H1 (cell line): ENCODE measurements at regions not wholly inside any gene's neighbourhood (a gene's known extent, or its start where the extent isn't known, plus 50 kb on each side); places are given as distances from the start of the nearest gene placed in this dataset.

Source experiments
- CTCF ChIA-PET: fragments of 300-600 bp; sonication (Branson Sonifier 250); formaldehyde crosslinking; loops from one replicate; lab custom pipeline; 2021; ENCODE audit not compliant: partially characterized antibody; lab: Charles Lee
- POLR2A ChIA-PET: fragments of 300-600 bp; sonication (Branson Sonifier 250); formaldehyde crosslinking; loops from one replicate; lab custom pipeline; 2021; ENCODE audit warnings: inconsistent platforms; ENCODE audit not compliant: partially characterized antibody; lab: Charles Lee
- DNase-seq, 2 experiments: peaks; one replicate each; pipeline versions ENCODE4 v3.0.0 to v3.0.0-alpha.2; 2010 to 2022; ENCODE audit warnings: low spot score in 2 of 2, low read depth in 1 of 2, mixed read lengths in 1 of 2
- FAIRE-seq: peaks from 2 replicates; lab custom pipeline; 2011; peaks lifted over from hg19 to GRCh38; lab: Jason Lieb, UNC
- H2AFZ ChIP-seq: 2 replicates; pipeline ENCODE4 v1.8.1; 2012; ENCODE audit warnings: low read length, inconsistent platforms
- H2AK5ac ChIP-seq: 2 replicates; pipeline ENCODE4 v1.6.1; 2013; ENCODE audit warnings: low read depth, low read length
- H2BK120ac ChIP-seq: replicated peaks from 2 replicates; pipeline ENCODE3; 2013; ENCODE audit warnings: low read depth, low read length, inconsistent platforms
- H2BK12ac ChIP-seq: 2 replicates; pipeline ENCODE4 v1.6.1; 2013; ENCODE audit warnings: low read depth, low read length
- H2BK15ac ChIP-seq: 2 replicates; pipeline ENCODE4 v1.6.1; 2013; ENCODE audit warnings: low read length
- H2BK20ac ChIP-seq: 2 replicates; pipeline ENCODE4 v1.6.1; 2013; ENCODE audit warnings: low read length
- H2BK5ac ChIP-seq: 2 replicates; pipeline ENCODE4 v1.6.1; 2013; ENCODE audit warnings: low read depth, low read length
- H3K14ac ChIP-seq: 2 replicates; pipeline ENCODE4 v1.6.1; 2013; ENCODE audit warnings: inconsistent platforms; ENCODE audit not compliant: insufficient read length
- H3K18ac ChIP-seq: 2 replicates; pipeline ENCODE4 v1.6.1; 2013; ENCODE audit warnings: low read length; ENCODE audit errors: extremely low read depth
- H3K23ac ChIP-seq: 2 replicates; pipeline ENCODE4 v1.6.1; 2013; ENCODE audit warnings: inconsistent platforms; ENCODE audit not compliant: insufficient read length
- H3K23me2 ChIP-seq: 2 replicates; pipeline ENCODE4 v1.6.1; 2013; ENCODE audit warnings: low read depth, low read length
- H3K27ac ChIP-seq: 2 replicates; pipeline ENCODE4 v1.6.1; 2011; ENCODE audit warnings: low read depth, low read length, inconsistent platforms
- H3K27me3 ChIP-seq, 4 experiments: replicated peaks in 1 of 4; 1 replicate in 1 of 4; 2 replicates in 3 of 4; pipeline versions ENCODE4 v1.6.1 to v1.8.1; 2011 to 2013; ENCODE audit warnings: low read length in 3 of 4, mild to moderate bottlenecking in 3 of 4, inconsistent platforms in 2 of 4, mixed read lengths in 2 of 4, moderate library complexity in 1 of 4; ENCODE audit not compliant: control insufficient read depth in 3 of 4, insufficient read depth in 3 of 4; ENCODE audit errors: extremely low read depth in 1 of 4
- H3K36me3 ChIP-seq, 4 experiments: 2 replicates each; pipeline versions ENCODE4 v1.6.1 to v1.8.1; 2011 to 2013; ENCODE audit warnings: mild to moderate bottlenecking in 4 of 4, low read length in 3 of 4, moderate library complexity in 2 of 4, control low read depth in 1 of 4, inconsistent platforms in 1 of 4; ENCODE audit not compliant: insufficient read depth in 4 of 4, control insufficient read depth in 2 of 4
- H3K4ac ChIP-seq: replicated peaks from 2 replicates; pipeline ENCODE3; 2013; ENCODE audit warnings: low read length, low read depth, mixed read lengths, inconsistent platforms; ENCODE audit not compliant: insufficient read length
- H3K4me1 ChIP-seq, 4 experiments: replicated peaks in 1 of 4; 1 replicate in 1 of 4; 2 replicates in 3 of 4; pipeline versions ENCODE4 v1.6.1 to v1.8.1; 2011 to 2013; ENCODE audit warnings: low read length in 3 of 4, inconsistent platforms in 2 of 4, mixed read lengths in 1 of 4; ENCODE audit not compliant: insufficient read depth in 4 of 4, control insufficient read depth in 3 of 4
- H3K4me2 ChIP-seq, 2 experiments: 2 replicates each; pipeline versions ENCODE4 v1.6.1 to v1.8.1; 2011 to 2013; ENCODE audit warnings: low read depth in 2 of 2, low read length in 2 of 2, control low read depth in 1 of 2, inconsistent platforms in 1 of 2, mild to moderate bottlenecking in 1 of 2; ENCODE audit not compliant: insufficient read depth in 1 of 2
- H3K4me3 ChIP-seq, 4 experiments: fragments of 200-600, 300-600 bp in 1 of 4; sonication (generic), shearing (Covaris generic), sonication (Bioruptor Twin) in 1 of 4; 2 replicates each; pipeline versions ENCODE4 v1.5.1 to v1.8.1; 2011 to 2016; ENCODE audit warnings: low read length in 4 of 4, low read depth in 3 of 4, control low read depth in 2 of 4, inconsistent platforms in 2 of 4, mild to moderate bottlenecking in 2 of 4, mixed read lengths in 1 of 4, moderate library complexity in 1 of 4; ENCODE audit not compliant: insufficient read depth in 2 of 4; ENCODE audit errors: extremely low read depth in 1 of 4
- H3K56ac ChIP-seq: replicated peaks from 2 replicates; pipeline ENCODE3; 2013; ENCODE audit warnings: low read depth, mild to moderate bottlenecking, mixed read lengths, low read length, inconsistent platforms; ENCODE audit not compliant: insufficient read length
- H3K79me1 ChIP-seq: 2 replicates; pipeline ENCODE4 v1.6.1; 2013; ENCODE audit warnings: low read depth, low read length, control low read depth
- H3K79me2 ChIP-seq, 2 experiments: 2 replicates each; pipeline versions ENCODE4 v1.6.1 to v1.8.1; 2012 to 2013; ENCODE audit warnings: low read length in 2 of 2, mild to moderate bottlenecking in 2 of 2, inconsistent platforms in 1 of 2; ENCODE audit not compliant: insufficient read depth in 2 of 2, control insufficient read depth in 1 of 2
- H3K9ac ChIP-seq, 4 experiments: replicated peaks in 1 of 4; 1 replicate in 1 of 4; 2 replicates in 3 of 4; pipeline versions ENCODE4 v1.6.1 to v1.8.1; 2011 to 2013; ENCODE audit warnings: low read depth in 3 of 4, low read length in 3 of 4, control low read depth in 2 of 4, mild to moderate bottlenecking in 2 of 4, moderate library complexity in 2 of 4, inconsistent platforms in 1 of 4; ENCODE audit errors: extremely low read depth in 1 of 4
- H3K9me3 ChIP-seq, 2 experiments: 2 replicates each; pipeline versions ENCODE4 v1.6.1 to v1.8.1; 2012 to 2013; ENCODE audit warnings: mild to moderate bottlenecking in 2 of 2, moderate library complexity in 2 of 2, control low read depth in 1 of 2, inconsistent platforms in 1 of 2, low read depth in 1 of 2, low read length in 1 of 2, mixed read lengths in 1 of 2; ENCODE audit not compliant: insufficient read depth in 2 of 2
- H4K20me1 ChIP-seq, 2 experiments: replicated peaks in 1 of 2; 2 replicates each; pipeline versions ENCODE3 to v1.8.1; 2011 to 2013; ENCODE audit warnings: inconsistent platforms in 2 of 2, low read length in 2 of 2, mild to moderate bottlenecking in 1 of 2; ENCODE audit not compliant: insufficient read depth in 2 of 2, control insufficient read depth in 1 of 2
- H4K5ac ChIP-seq: 2 replicates; pipeline ENCODE4 v1.6.1; 2013; ENCODE audit warnings: low read length, low read depth, mixed read lengths, inconsistent platforms; ENCODE audit not compliant: insufficient read length
- H4K8ac ChIP-seq: 2 replicates; pipeline ENCODE4 v1.8.0; 2013; ENCODE audit warnings: mild to moderate bottlenecking, moderate library complexity, low read length, inconsistent platforms; ENCODE audit not compliant: insufficient read depth; ENCODE audit errors: extremely low read depth
- H4K91ac ChIP-seq: replicated peaks from 2 replicates; pipeline ENCODE3; 2013; ENCODE audit warnings: low read length, mixed read lengths, inconsistent platforms; ENCODE audit not compliant: insufficient read length
- ATF3 ChIP-seq: IDR thresholded peaks from 2 replicates; pipeline ENCODE4 v1.6.1; 2011; ENCODE audit warnings: low read depth, mild to moderate bottlenecking, low read length; ENCODE audit not compliant: insufficient read depth
- CREB1 ChIP-seq: IDR thresholded peaks from 2 replicates; pipeline ENCODE4 v1.6.1; 2012; ENCODE audit warnings: inconsistent platforms
- CTCF ChIP-seq, 3 experiments: IDR thresholded peaks; 1 replicate in 2 of 3; 2 replicates in 1 of 3; pipeline versions ENCODE4 v1.5.1 to v1.6.1; 2011; ENCODE audit warnings: low read length in 3 of 3, mild to moderate bottlenecking in 3 of 3, inconsistent platforms in 2 of 3, low read depth in 1 of 3, moderate library complexity in 1 of 3; ENCODE audit not compliant: insufficient read depth in 1 of 3; ENCODE audit errors: control extremely low read depth in 1 of 3
- KDM5A ChIP-seq: fragments of 200-600 bp; IDR thresholded peaks from 2 replicates; pipeline ENCODE4 v1.7.1; 2012; ENCODE audit warnings: mild to moderate bottlenecking, low read length, inconsistent platforms, mixed read lengths
- MAFK ChIP-seq: IDR thresholded peaks from 2 replicates; pipeline ENCODE4 v1.6.1; 2012; ENCODE audit warnings: low read depth, mild to moderate bottlenecking, improper control_type of control experiment, low read length
- NANOG ChIP-seq: IDR thresholded peaks from 2 replicates; pipeline ENCODE4 v1.6.1; 2011; ENCODE audit warnings: low read length, low read depth, mild to moderate bottlenecking, inconsistent platforms; ENCODE audit not compliant: insufficient read depth, poor library complexity, severe bottlenecking
- POLR2A ChIP-seq, 2 experiments: IDR thresholded peaks; 1 replicate in 1 of 2; 2 replicates in 1 of 2; pipeline ENCODE4 v1.6.1; 2011; ENCODE audit warnings: low read depth in 2 of 2, low read length in 2 of 2, mild to moderate bottlenecking in 2 of 2; ENCODE audit errors: control extremely low read depth in 1 of 2
- SP1 ChIP-seq: IDR thresholded peaks from 2 replicates; pipeline ENCODE4 v1.6.1; 2011; ENCODE audit warnings: low read depth, low read length
- SUZ12 ChIP-seq: fragments of 200-600 bp; sonication (generic); IDR thresholded peaks from 2 replicates; pipeline ENCODE4 v1.6.1; 2012; ENCODE audit warnings: mild to moderate bottlenecking, inconsistent platforms, low read length, moderate library complexity, mixed read lengths
- ZNF274 ChIP-seq: IDR thresholded peaks from 2 replicates; pipeline ENCODE4 v1.7.0; 2012; ENCODE audit warnings: low read length, borderline replicate concordance; ENCODE audit errors: extremely low read depth
- WGBS, 2 experiments: shearing (Covaris generic) in 1 of 2; methylation state at CpG; one replicate each; pipeline versions ENCODE4 v1.1.6 to v1.1.7; 2013 to 2015; ENCODE audit warnings: low lambda C conversion rate in 2 of 2, mixed read lengths in 2 of 2, inconsistent platforms in 1 of 2, low coverage in 1 of 2, missing lambda C conversion rate in 1 of 2; ENCODE audit not compliant: insufficient replicate concordance in 2 of 2, insufficient coverage in 1 of 2, insufficient read length in 1 of 2; ENCODE audit errors: extremely low coverage in 1 of 2, missing lambda C conversion rate in 1 of 2; 5-methylcytosine and 5-hydroxymethylcytosine counted together

GRCh38 chr11:29959488-29959887, 57.3 kb downstream of the KCNA4 start:
- H3K79me2 ChIP-seq: no peaks in the 10 kb centered on the region
- peak overlapping the region in 1 of 4 experiments; percentile 35; a peak in 1 of 8 replicates for H3K4me3 ChIP-seq
- peaks cover 2 to 15% (median 6%) of the 10 kb centered on the region in 4 experiments; a peak in 6 of 7 replicates for H3K4me1 ChIP-seq
- H3K23ac ChIP-seq: no peak overlapping the region
- no peak overlapping the region for H2BK120ac ChIP-seq
- DNase-seq: no peak
- H3K9me3 ChIP-seq: no peaks in the 10 kb centered on the region
- no peak overlapping the region for H3K9ac ChIP-seq
- 13% methylated on average over 1 of the region's 1 CpG; no CpG with 5 or more reads in 1 of the 2 experiments for WGBS, 2 experiments
- H3K27me3 ChIP-seq: no peaks in the 10 kb centered on the region
- no peak overlapping the region for H2AK5ac ChIP-seq
- H2BK20ac ChIP-seq: no peak overlapping the region
- peak overlapping the region; percentile 68 for H4K5ac ChIP-seq
- no peak for FAIRE-seq
- ChIA-PET POLR2A (no interaction called here), CTCF (interaction anchor here (1.0 to 4.7 kb wide), 4 partner anchors 9 to 511 kb away, joined by 3 to 30 read pairs (median 6); no protein-coding TSS in a partner anchor)
- no peaks in the 10 kb centered on the region for H3K79me1 ChIP-seq
- no peak overlapping the region for H2BK15ac ChIP-seq
- no peaks in the 10 kb centered on the region for H3K36me3 ChIP-seq
- no peaks in the 10 kb centered on the region for H4K20me1 ChIP-seq
- no peaks in the 10 kb centered on the region; the same call in 1 of the 2 replicates for H3K23me2 ChIP-seq
- H4K8ac ChIP-seq: no peak overlapping the region
- no peak overlapping the region for H2AFZ ChIP-seq
- no peak overlapping the region for H3K27ac ChIP-seq
- no peak overlapping the region for H2BK5ac ChIP-seq
- no peak overlapping the region for H3K56ac ChIP-seq
- H3K18ac ChIP-seq: no peak overlapping the region
- H4K91ac ChIP-seq: no peak overlapping the region
- peak overlapping the region; percentile 45 to 49; a peak in 3 of 4 replicates for H3K4me2 ChIP-seq
- no peak overlapping the region for H3K4ac ChIP-seq
- H2BK12ac ChIP-seq: no peak overlapping the region
- H3K14ac ChIP-seq: no peak overlapping the region
- TF ChIP-seq SP1 (no peak), ZNF274 (no peak), CTCF (IDR thresholded peaks at IDR 0.05; ENCODE audit: control extremely low read depth in 1 of 3, insufficient read depth in 1 of 3, low read depth in 1 of 3, low read length in 3 of 3) (no peak), ATF3 (no peak), SUZ12 (no peak), POLR2A (IDR thresholded peaks at IDR 0.05; ENCODE audit: control extremely low read depth in 1 of 2, low read depth in 2 of 2, low read length in 2 of 2) (no peak), CREB1 (no peak), NANOG (no peak), KDM5A (no peak), MAFK (no peak)
